Activated T-helper 17 cell treated with anti-CD3 and anti-CD28 coated beads, Interleukin-2, amount 50 U/mL, for 72 hours (primary cell): ENCODE measurements at regions not wholly inside any gene's neighbourhood (a gene's known extent, or its start where the extent isn't known, plus 50 kb on each side); places are given as distances from the start of the nearest gene placed in this dataset.
"Not testable (repeated sequence)": the region's sequence is repeated elsewhere in the genome, so short reads cannot be mapped to it uniquely, and the experiment has no call there.

ENCODE experiments used
- ATAC-seq: fragments of 150-1000 bp; cut with Tn5 transposase; replicated peaks from 2 replicates; pipeline ENCODE4 v1.10.0; 2021; ENCODE audit warnings: mild to moderate bottlenecking, moderate library complexity
- H3K27ac Mint-ChIP-seq: one replicate; pipeline ENCODE4 v1.8.0; 2022; ENCODE audit warnings: mixed read lengths
- H3K27me3 Mint-ChIP-seq: one replicate; pipeline ENCODE4 v1.8.0; 2022; ENCODE audit warnings: mixed read lengths
- H3K36me3 Mint-ChIP-seq: one replicate; pipeline ENCODE4 v1.8.0; 2022; ENCODE audit warnings: low read depth, mild to moderate bottlenecking, mixed read lengths
- H3K4me1 Mint-ChIP-seq: one replicate; pipeline ENCODE4 v1.8.0; 2022; ENCODE audit warnings: mixed read lengths
- H3K4me3 Mint-ChIP-seq: one replicate; pipeline ENCODE4 v1.8.0; 2022; ENCODE audit warnings: mild to moderate bottlenecking, mixed read lengths
- H3K9me3 Mint-ChIP-seq: one replicate; pipeline ENCODE4 v1.8.0; 2022; ENCODE audit warnings: mixed read lengths

- H3K27me3 Mint-ChIP-seq: peaks cover 5% of the 10 kb centered on the region
- no peak overlapping the region for H3K27ac Mint-ChIP-seq
- peaks cover 7% of the 10 kb centered on the region for H3K36me3 Mint-ChIP-seq
- ATAC-seq: no peak
- H3K4me1 Mint-ChIP-seq: no peaks in the 10 kb centered on the region
- peaks cover 15% of the 10 kb centered on the region for H3K9me3 Mint-ChIP-seq
- no peak overlapping the region for H3K4me3 Mint-ChIP-seq
These were observed 106.9 kb upstream of the FAM3C start for GRCh38 chr7:121503039-121503438.

- Mint-ChIP-seq H3K27ac (no peak overlapping the region), H3K9me3 (peaks cover 15% of the 10 kb centered on the region), H3K4me3 (no peak overlapping the region), H3K4me1 (no peaks in the 10 kb centered on the region), H3K36me3 (peaks cover 7% of the 10 kb centered on the region), H3K27me3 (peaks cover 9% of the 10 kb centered on the region)
- no peak for ATAC-seq
These were observed 105.5 kb upstream of the FAM3C start for GRCh38 chr7:121501566-121501965.

- peaks cover 7% of the 10 kb centered on the region for H3K9me3 Mint-ChIP-seq
- peak; percentile 35 for ATAC-seq
- H3K4me3 Mint-ChIP-seq: peak overlapping the region; percentile 15
- peak overlapping the region; percentile 78 for H3K27ac Mint-ChIP-seq
- no peaks in the 10 kb centered on the region for H3K4me1 Mint-ChIP-seq
- peaks cover 7% of the 10 kb centered on the region for H3K36me3 Mint-ChIP-seq
- peaks cover 9% of the 10 kb centered on the region for H3K27me3 Mint-ChIP-seq
These were observed 104.4 kb upstream of the FAM3C start for GRCh38 chr7:121500360-121501058.

- Mint-ChIP-seq H3K27me3 (peaks cover 9% of the 10 kb centered on the region), H3K9me3 (peaks cover under 1% of the 10 kb centered on the region), H3K4me3 (peak overlapping the region; percentile 15), H3K4me1 (no peaks in the 10 kb centered on the region), H3K36me3 (peaks cover 7% of the 10 kb centered on the region), H3K27ac (peak overlapping the region; percentile 78)
- peak; percentile 88 for ATAC-seq
These were observed 103.5 kb upstream of the FAM3C start for GRCh38 chr7:121499624-121500023.

GRCh38 chr7:121498816-121499215 lies 102.7 kb upstream of the FAM3C start:
- H3K36me3 Mint-ChIP-seq: peaks cover 7% of the 10 kb centered on the region
- no peak for ATAC-seq
- no peaks in the 10 kb centered on the region for H3K9me3 Mint-ChIP-seq
- no peak overlapping the region for H3K4me3 Mint-ChIP-seq
- H3K27me3 Mint-ChIP-seq: peaks cover 9% of the 10 kb centered on the region
- no peak overlapping the region for H3K27ac Mint-ChIP-seq
- no peaks in the 10 kb centered on the region for H3K4me1 Mint-ChIP-seq

GRCh38 chr7:121497545-121497944 lies 101.4 kb upstream of the FAM3C start:
- not testable (repeated sequence) for H3K36me3 Mint-ChIP-seq, H3K4me3 Mint-ChIP-seq, H3K4me1 Mint-ChIP-seq, ATAC-seq, H3K9me3 Mint-ChIP-seq, H3K27me3 Mint-ChIP-seq, H3K27ac Mint-ChIP-seq

- H3K27me3 Mint-ChIP-seq: peaks cover 4% of the 10 kb centered on the region
- no peak overlapping the region for H3K27ac Mint-ChIP-seq
- H3K4me1 Mint-ChIP-seq: no peaks in the 10 kb centered on the region
- no peak overlapping the region for H3K4me3 Mint-ChIP-seq
- H3K9me3 Mint-ChIP-seq: no peaks in the 10 kb centered on the region
- no peak for ATAC-seq
- peaks cover 2% of the 10 kb centered on the region for H3K36me3 Mint-ChIP-seq
These were observed 98.4 kb upstream of the FAM3C start for GRCh38 chr7:121494516-121494915.

- Mint-ChIP-seq H3K36me3 (no peaks in the 10 kb centered on the region), H3K9me3 (no peaks in the 10 kb centered on the region), H3K27ac (no peak overlapping the region), H3K4me1 (no peaks in the 10 kb centered on the region), H3K4me3 (no peak overlapping the region), H3K27me3 (peaks cover 4% of the 10 kb centered on the region)
- no peak for ATAC-seq
These were observed 97.4 kb upstream of the FAM3C start for GRCh38 chr7:121493553-121493952.

GRCh38 chr7:121490309-121490708 lies 94.2 kb upstream of the FAM3C start:
- ATAC-seq: no peak
- Mint-ChIP-seq H3K27me3 (peaks cover 3% of the 10 kb centered on the region), H3K4me1 (no peaks in the 10 kb centered on the region), H3K4me3 (no peak overlapping the region), H3K36me3 (no peaks in the 10 kb centered on the region), H3K27ac (no peak overlapping the region), H3K9me3 (no peaks in the 10 kb centered on the region)

GRCh38 chr7:121489440-121489839 lies 93.3 kb upstream of the FAM3C start:
- H3K4me3 Mint-ChIP-seq: no peak overlapping the region
- no peak overlapping the region for H3K27ac Mint-ChIP-seq
- H3K9me3 Mint-ChIP-seq: no peaks in the 10 kb centered on the region
- no peaks in the 10 kb centered on the region for H3K36me3 Mint-ChIP-seq
- H3K4me1 Mint-ChIP-seq: no peaks in the 10 kb centered on the region
- no peak for ATAC-seq
- peaks cover 3% of the 10 kb centered on the region for H3K27me3 Mint-ChIP-seq

- no peak overlapping the region for H3K4me3 Mint-ChIP-seq
- peaks cover 3% of the 10 kb centered on the region for H3K27me3 Mint-ChIP-seq
- H3K9me3 Mint-ChIP-seq: no peaks in the 10 kb centered on the region
- ATAC-seq: no peak
- no peaks in the 10 kb centered on the region for H3K36me3 Mint-ChIP-seq
- H3K4me1 Mint-ChIP-seq: no peaks in the 10 kb centered on the region
- H3K27ac Mint-ChIP-seq: no peak overlapping the region
These were observed 92.1 kb upstream of the FAM3C start for GRCh38 chr7:121488111-121488650.

- no peak overlapping the region for H3K4me3 Mint-ChIP-seq
- no peak overlapping the region for H3K27ac Mint-ChIP-seq
- ATAC-seq: no peak
- peaks cover 3% of the 10 kb centered on the region for H3K27me3 Mint-ChIP-seq
- H3K9me3 Mint-ChIP-seq: no peaks in the 10 kb centered on the region
- no peaks in the 10 kb centered on the region for H3K36me3 Mint-ChIP-seq
- no peaks in the 10 kb centered on the region for H3K4me1 Mint-ChIP-seq
These were observed 90.5 kb upstream of the FAM3C start for GRCh38 chr7:121486590-121486989.

- no peaks in the 10 kb centered on the region for H3K36me3 Mint-ChIP-seq
- no peak overlapping the region for H3K27ac Mint-ChIP-seq
- H3K27me3 Mint-ChIP-seq: peaks cover 3% of the 10 kb centered on the region
- no peak overlapping the region for H3K4me3 Mint-ChIP-seq
- ATAC-seq: no peak
- H3K9me3 Mint-ChIP-seq: no peaks in the 10 kb centered on the region
- H3K4me1 Mint-ChIP-seq: no peaks in the 10 kb centered on the region
These were observed 89.5 kb upstream of the FAM3C start for GRCh38 chr7:121485467-121486243.

- H3K4me3 Mint-ChIP-seq: no peak overlapping the region
- no peaks in the 10 kb centered on the region for H3K9me3 Mint-ChIP-seq
- H3K36me3 Mint-ChIP-seq: no peaks in the 10 kb centered on the region
- H3K4me1 Mint-ChIP-seq: no peaks in the 10 kb centered on the region
- no peak overlapping the region for H3K27ac Mint-ChIP-seq
- H3K27me3 Mint-ChIP-seq: peaks cover 3% of the 10 kb centered on the region
- ATAC-seq: no peak
These were observed 88.1 kb upstream of the FAM3C start for GRCh38 chr7:121484089-121484763.
